Keratinocyte (primary cell): ENCODE measurements at regions not wholly inside any gene's neighbourhood (a gene's known extent, or its start where the extent isn't known, plus 50 kb on each side); places are given as distances from the start of the nearest gene placed in this dataset.

Source experiments
- DNase-seq: peaks from one replicate; pipeline ENCODE4 v3.0.0-alpha.2; 2011; ENCODE audit warnings: low read depth, missing footprints, low spot score
- FAIRE-seq: peaks from 2 replicates; lab custom pipeline; 2011; peaks lifted over from hg19 to GRCh38; lab: Jason Lieb, UNC
- H2AFZ ChIP-seq: 2 replicates; pipeline ENCODE4 v1.6.0; 2012; ENCODE audit warnings: low read length, control low read depth, inconsistent platforms; ENCODE audit not compliant: control insufficient read depth
- H3K27ac ChIP-seq: 2 replicates; pipeline ENCODE4 v1.5.1; 2011; ENCODE audit warnings: low read length; ENCODE audit not compliant: control insufficient read depth, insufficient read depth
- H3K27me3 ChIP-seq: 3 replicates; pipeline ENCODE4 v1.6.0; 2011; ENCODE audit warnings: low read length; ENCODE audit not compliant: control insufficient read depth, insufficient read depth; ENCODE audit errors: extremely low read depth
- H3K36me3 ChIP-seq, 2 experiments: 2 replicates in 1 of 2; 3 replicates in 1 of 2; pipeline ENCODE4 v1.5.1; 2011; ENCODE audit warnings: low read length in 2 of 2, mild to moderate bottlenecking in 1 of 2; ENCODE audit not compliant: control insufficient read depth in 2 of 2, insufficient read depth in 2 of 2; ENCODE audit errors: extremely low read depth in 1 of 2
- H3K4me1 ChIP-seq: 3 replicates; pipeline ENCODE4 v1.5.1; 2011; ENCODE audit warnings: low read length; ENCODE audit not compliant: control insufficient read depth, insufficient read depth; ENCODE audit errors: extremely low read depth
- H3K4me2 ChIP-seq: 3 replicates; pipeline ENCODE4 v1.6.0; 2011; ENCODE audit warnings: low read depth, low read length; ENCODE audit not compliant: control insufficient read depth, insufficient read depth; ENCODE audit errors: extremely low read depth
- H3K4me3 ChIP-seq, 3 experiments: fragments of 200-600 bp in 1 of 3; sonication (generic) in 1 of 3; 2 replicates in 2 of 3; 3 replicates in 1 of 3; pipeline ENCODE4 v1.5.1; 2011 to 2016; ENCODE audit warnings: low read length in 3 of 3, mild to moderate bottlenecking in 3 of 3, control low read depth in 2 of 3, inconsistent platforms in 1 of 3, low read depth in 1 of 3, mixed read lengths in 1 of 3, mixed run types in 1 of 3, moderate library complexity in 1 of 3; ENCODE audit not compliant: control insufficient read depth in 2 of 3, insufficient read depth in 2 of 3; ENCODE audit errors: extremely low read depth in 1 of 3
- H3K79me2 ChIP-seq: 2 replicates; pipeline ENCODE4 v1.6.0; 2012; ENCODE audit warnings: low read length; ENCODE audit not compliant: control insufficient read depth, insufficient read depth
- H3K9ac ChIP-seq: 3 replicates; pipeline ENCODE4 v1.6.0; 2011; ENCODE audit warnings: low read length; ENCODE audit not compliant: control insufficient read depth, insufficient read depth; ENCODE audit errors: extremely low read depth
- H3K9me1 ChIP-seq: 3 replicates; pipeline ENCODE4 v1.6.0; 2011; ENCODE audit warnings: low read length; ENCODE audit not compliant: control insufficient read depth, insufficient read depth; ENCODE audit errors: extremely low read depth
- H3K9me3 ChIP-seq: 2 replicates; pipeline ENCODE4 v1.5.1; 2012; ENCODE audit warnings: low read depth, low read length; ENCODE audit not compliant: control insufficient read depth
- H4K20me1 ChIP-seq: 3 replicates; pipeline ENCODE4 v1.6.0; 2011; ENCODE audit warnings: low read length; ENCODE audit not compliant: control insufficient read depth, insufficient read depth; ENCODE audit errors: extremely low read depth
- EZH2 ChIP-seq: IDR thresholded peaks from one replicate; pipeline ENCODE4 v1.6.1; 2012; ENCODE audit warnings: inconsistent platforms, mild to moderate bottlenecking, low read length, moderate library complexity
- dilution Hi-C: fragments of 300-500 bp; cut with MboI; formaldehyde crosslinking; loops from one replicate; pipeline ENCODE4 v1.7.0; 2020; ENCODE audit warnings: low sequenced_read_pairs; ENCODE audit not compliant: extremely low pct_ligation_motif_present
- TF ChIP-seq, protein P1 (sequence below), 3 experiments: IDR thresholded peaks in 1 of 3; conservative IDR thresholded peaks in 1 of 3; optimal IDR thresholded peaks in 1 of 3; 2 replicates in 2 of 3; 3 replicates in 1 of 3; pipeline versions ENCODE3 to v1.5.1; 2011; ENCODE audit warnings: low read length in 3 of 3, mild to moderate bottlenecking in 3 of 3, moderate library complexity in 2 of 3, control low read depth in 1 of 3, inconsistent platforms in 1 of 3; ENCODE audit not compliant: insufficient read depth in 2 of 3; ENCODE audit errors: extremely low read depth in 1 of 3

DNA sequence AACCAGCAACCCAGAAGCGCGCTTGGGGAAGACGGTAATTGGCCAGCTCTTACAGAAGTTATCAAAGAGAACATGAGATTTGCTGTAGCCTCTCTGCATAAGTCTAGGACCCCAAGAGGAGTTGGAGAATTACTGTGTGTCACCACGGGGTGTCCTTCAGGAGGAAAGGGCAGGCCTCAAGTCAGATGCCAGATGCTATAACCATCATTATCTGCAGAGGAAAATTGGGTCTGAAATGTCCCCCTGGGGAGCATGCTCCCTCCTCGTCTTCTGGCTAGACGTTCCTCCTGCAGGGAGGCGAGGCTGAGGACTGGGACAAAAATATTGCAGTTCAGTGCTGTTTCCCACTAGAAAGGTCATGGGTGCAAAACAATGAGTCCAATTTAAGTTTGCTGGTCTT is 380.5 kb upstream of the CFAP20DC start:
- no peak overlapping the region for H3K27ac ChIP-seq
- H3K4me3 ChIP-seq, result no peak overlapping the region
- dilution Hi-C loops, result no loop called here
- no peaks in the 10 kb centered on the region for H3K27me3 ChIP-seq
- peaks cover 23% of the 10 kb centered on the region for H3K4me1 ChIP-seq
- FAIRE-seq (no peak), DNase-seq (no peak)
- H3K9me3 ChIP-seq, result no peaks in the 10 kb centered on the region
- no peaks in the 10 kb centered on the region for H4K20me1 ChIP-seq
- H2AFZ ChIP-seq, result no peak overlapping the region
- H3K79me2 ChIP-seq, result no peaks in the 10 kb centered on the region
- no peaks in the 10 kb centered on the region for H3K36me3 ChIP-seq
- TF ChIP-seq, protein P1, sequence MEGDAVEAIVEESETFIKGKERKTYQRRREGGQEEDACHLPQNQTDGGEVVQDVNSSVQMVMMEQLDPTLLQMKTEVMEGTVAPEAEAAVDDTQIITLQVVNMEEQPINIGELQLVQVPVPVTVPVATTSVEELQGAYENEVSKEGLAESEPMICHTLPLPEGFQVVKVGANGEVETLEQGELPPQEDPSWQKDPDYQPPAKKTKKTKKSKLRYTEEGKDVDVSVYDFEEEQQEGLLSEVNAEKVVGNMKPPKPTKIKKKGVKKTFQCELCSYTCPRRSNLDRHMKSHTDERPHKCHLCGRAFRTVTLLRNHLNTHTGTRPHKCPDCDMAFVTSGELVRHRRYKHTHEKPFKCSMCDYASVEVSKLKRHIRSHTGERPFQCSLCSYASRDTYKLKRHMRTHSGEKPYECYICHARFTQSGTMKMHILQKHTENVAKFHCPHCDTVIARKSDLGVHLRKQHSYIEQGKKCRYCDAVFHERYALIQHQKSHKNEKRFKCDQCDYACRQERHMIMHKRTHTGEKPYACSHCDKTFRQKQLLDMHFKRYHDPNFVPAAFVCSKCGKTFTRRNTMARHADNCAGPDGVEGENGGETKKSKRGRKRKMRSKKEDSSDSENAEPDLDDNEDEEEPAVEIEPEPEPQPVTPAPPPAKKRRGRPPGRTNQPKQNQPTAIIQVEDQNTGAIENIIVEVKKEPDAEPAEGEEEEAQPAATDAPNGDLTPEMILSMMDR (optimal IDR thresholded peaks at IDR 0.05 in 1 of 3, IDR thresholded peaks at IDR 0.05 in 1 of 3, conservative IDR thresholded peaks at IDR 0.05 in 1 of 3; ENCODE audit: extremely low read depth in 1 of 3, insufficient read depth in 2 of 3, low read length in 3 of 3), result no peak
- TF ChIP-seq EZH2, result no peak
- H3K9me1 ChIP-seq, result no peaks in the 10 kb centered on the region
- H3K4me2 ChIP-seq, result no peak overlapping the region
- no peak overlapping the region for H3K9ac ChIP-seq

DNA sequence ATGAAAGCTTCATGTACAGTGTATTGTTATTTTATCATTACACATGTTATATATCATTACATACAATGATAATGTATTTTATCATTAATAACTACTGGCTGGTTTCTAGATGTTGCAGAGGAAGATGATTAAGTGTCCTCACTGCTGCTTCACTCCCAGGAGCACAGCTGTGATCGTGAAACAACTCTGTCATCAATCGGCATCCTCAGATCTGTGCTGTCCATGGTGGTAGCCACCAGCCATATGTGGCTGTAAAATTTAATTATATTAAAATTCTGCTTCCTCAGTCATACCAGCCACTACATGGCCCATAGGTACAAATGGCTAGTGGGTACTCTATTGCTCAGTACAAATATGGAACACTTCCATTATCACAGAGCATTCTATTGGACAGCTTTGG is 379.4 kb upstream of the CFAP20DC start:
- Histone ChIP-seq H3K4me2 (no peak overlapping the region), H3K4me1 (peaks cover 30% of the 10 kb centered on the region), H3K27me3 (no peaks in the 10 kb centered on the region), H3K36me3 (no peaks in the 10 kb centered on the region), H3K4me3 (no peak overlapping the region), H2AFZ (no peak overlapping the region), H3K79me2 (no peaks in the 10 kb centered on the region), H3K9me1 (no peaks in the 10 kb centered on the region), H3K27ac (no peak overlapping the region), H3K9me3 (no peaks in the 10 kb centered on the region), H4K20me1 (no peaks in the 10 kb centered on the region), H3K9ac (no peak overlapping the region)
- TF ChIP-seq, protein P1 (optimal IDR thresholded peaks at IDR 0.05 in 1 of 3, IDR thresholded peaks at IDR 0.05 in 1 of 3, conservative IDR thresholded peaks at IDR 0.05 in 1 of 3; ENCODE audit: extremely low read depth in 1 of 3, insufficient read depth in 2 of 3, low read length in 3 of 3), result no peak
- TF ChIP-seq EZH2, result no peak
- FAIRE-seq (no peak), DNase-seq (no peak)
- dilution Hi-C loops, result no loop called here
